Heart left ventricle (tissue), 16 donors: ENCODE measurements at regions not wholly inside any gene's neighbourhood (a gene's known extent, or its start where the extent isn't known, plus 50 kb on each side); places are given as distances from the start of the nearest gene placed in this dataset.

Experiments used
- ATAC-seq, 4 donors: fragments of 200-7000 bp; cut with Tn5 transposase; one replicate each; pipeline ENCODE4 v1.9.1; 2020 to 2022; ENCODE audit warnings: moderate library complexity in 4 of 4, mild to moderate bottlenecking in 3 of 4, moderate number of reproducible peaks in 1 of 4
- DNase-seq, 5 donors: peaks; one replicate each; pipeline ENCODE4 v3.0.0-alpha.2; 2020
- H3K27ac ChIP-seq, 12 donors: fragments of 200-600 bp; sonication (generic) in 4 of 12; one replicate each; pipeline versions ENCODE4 v1.5.0 to v1.8.0; 2016 to 2022; ENCODE audit warnings: mild to moderate bottlenecking in 2 of 12
- H3K27me3 ChIP-seq, 9 donors: fragments of 200-600 bp; sonication (generic) in 2 of 9; one replicate each; pipeline versions ENCODE4 v1.5.1 to v1.8.0; 2016 to 2022; ENCODE audit warnings: mild to moderate bottlenecking in 3 of 9
- H3K36me3 ChIP-seq, 9 donors: fragments of 200-600 bp; sonication (generic) in 2 of 9; one replicate each; pipeline versions ENCODE4 v1.5.0 to v1.8.0; 2018 to 2022; ENCODE audit warnings: mild to moderate bottlenecking in 2 of 9
- H3K4me1 ChIP-seq, 12 donors: fragments of 200-600 bp; sonication (generic) in 4 of 12; one replicate each; pipeline versions ENCODE4 v1.5.0 to v1.8.0; 2016 to 2022; ENCODE audit warnings: mild to moderate bottlenecking in 3 of 12
- H3K4me3 ChIP-seq, 12 donors: fragments of 200-600 bp; sonication (generic) in 4 of 12; one replicate each; pipeline versions ENCODE4 v1.5.0 to v1.8.0; 2017 to 2022; ENCODE audit warnings: mild to moderate bottlenecking in 9 of 12, moderate library complexity in 4 of 12
- H3K9me3 ChIP-seq, 12 donors: fragments of 200-600 bp; sonication (generic) in 4 of 12; one replicate each; pipeline versions ENCODE4 v1.5.0 to v1.8.0; 2016 to 2022; ENCODE audit warnings: mild to moderate bottlenecking in 1 of 12
- POLR2A ChIP-seq, 2 donors: fragments of 450-650 bp; IDR thresholded peaks; one replicate each; pipeline ENCODE4 v1.6.1; 2017; ENCODE audit warnings: antibody characterized with exemption in 2 of 2, mild to moderate bottlenecking in 2 of 2, moderate library complexity in 2 of 2
- WGBS, 4 donors: extraction: QIAGEN DNeasy Blood & Tissue Kit in 2 of 4; methylation state at CpG; one replicate each; pipeline versions ENCODE4 v1.1.5 to v1.1.7; 2013 to 2018; 5-methylcytosine and 5-hydroxymethylcytosine counted together
- intact Hi-C, 10 donors: fragments of 100-400 bp; cut with DNase I; formaldehyde crosslinking; loops; one replicate each; pipeline versions ENCODE4 v1.11.1 to v1.14.2; 2022
- TF ChIP-seq, protein P1 (sequence below), 12 donors: fragments of 200-600 bp; sonication (generic) in 4 of 12; IDR thresholded peaks; one replicate each; pipeline versions ENCODE4 v1.5.0 to v1.8.0; 2018 to 2022; ENCODE audit warnings: antibody characterized with exemption in 12 of 12, mild to moderate bottlenecking in 5 of 12
- donor health status: ischemic (EF 13 %, LVEDD 7.1; RV severe dilation, severe dysfunction).
- donor health status: healthy with polysubstance abuse.
- donor health status: DM: no; HTN: yes; CAD: no.
- donor health status: DM: no; HTN: no; CAD: no.
- donor health status: ischemic (EF 25% LVEDD 6.9; RV normal size, moderate dysfunction).
- donor health status: ischemic (EF 25% LVEDD 5.7; RV mildly dilated, moderate dysfunction).
- donor health status: healthy.
- donor health status: DM: yes; HTN: yes; CAD: no.
- donor health status: ischemic (EF 35%, LVEDD 5.7; RV mildly dilated, moderate dysfunction).
- donor health status: nonischemic (EF 11% LVEDD 7.7; RV severe dilation, severe dysfunction).
- donor health status: DM: yes; HTN: yes; CAD: no.
- donor health status: PGD.
- donor health status: ischemic (EF 29% LVEDD 5.4; RV normal size, mild dysfunction).
- donor health status: nonischemic (EF 23%, LVEDD 6.1; RV moderate dilation, normal function).

DNA sequence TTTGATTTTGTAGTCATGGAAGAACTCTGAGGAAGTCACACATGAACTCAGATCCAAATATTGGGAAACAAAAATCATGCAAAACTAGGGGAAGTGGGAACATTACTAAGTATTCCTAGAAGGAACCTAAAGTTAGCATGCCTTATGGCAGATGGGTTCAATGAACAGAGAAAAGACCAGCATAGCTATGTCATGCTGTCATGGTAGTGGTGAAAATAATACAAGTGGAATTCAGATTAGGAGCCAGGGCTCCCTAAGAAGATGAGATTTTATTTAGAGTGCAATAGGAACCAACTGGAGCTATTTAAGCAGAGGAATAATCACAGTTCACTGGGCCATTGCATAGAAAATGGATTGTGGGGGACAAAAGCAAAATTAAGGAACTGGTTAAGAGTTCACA, 134.0 kb downstream of the DIO2 start:
- no peak for ATAC-seq
- Histone ChIP-seq H3K27ac (no peak overlapping the region), H3K36me3 (no peaks in the 10 kb centered on the region), H3K9me3 (peaks cover 0 to 18% (median 3%) of the 10 kb centered on the region in 12 donors), H3K4me3 (no peak overlapping the region), H3K4me1 (no peaks in the 10 kb centered on the region), H3K27me3 (no peaks in the 10 kb centered on the region)
- intact Hi-C loops = no loop called here
- no peak for DNase-seq
- TF ChIP-seq, protein P1, sequence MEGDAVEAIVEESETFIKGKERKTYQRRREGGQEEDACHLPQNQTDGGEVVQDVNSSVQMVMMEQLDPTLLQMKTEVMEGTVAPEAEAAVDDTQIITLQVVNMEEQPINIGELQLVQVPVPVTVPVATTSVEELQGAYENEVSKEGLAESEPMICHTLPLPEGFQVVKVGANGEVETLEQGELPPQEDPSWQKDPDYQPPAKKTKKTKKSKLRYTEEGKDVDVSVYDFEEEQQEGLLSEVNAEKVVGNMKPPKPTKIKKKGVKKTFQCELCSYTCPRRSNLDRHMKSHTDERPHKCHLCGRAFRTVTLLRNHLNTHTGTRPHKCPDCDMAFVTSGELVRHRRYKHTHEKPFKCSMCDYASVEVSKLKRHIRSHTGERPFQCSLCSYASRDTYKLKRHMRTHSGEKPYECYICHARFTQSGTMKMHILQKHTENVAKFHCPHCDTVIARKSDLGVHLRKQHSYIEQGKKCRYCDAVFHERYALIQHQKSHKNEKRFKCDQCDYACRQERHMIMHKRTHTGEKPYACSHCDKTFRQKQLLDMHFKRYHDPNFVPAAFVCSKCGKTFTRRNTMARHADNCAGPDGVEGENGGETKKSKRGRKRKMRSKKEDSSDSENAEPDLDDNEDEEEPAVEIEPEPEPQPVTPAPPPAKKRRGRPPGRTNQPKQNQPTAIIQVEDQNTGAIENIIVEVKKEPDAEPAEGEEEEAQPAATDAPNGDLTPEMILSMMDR (IDR thresholded peaks at IDR 0.05) = no peak
- no peak for TF ChIP-seq POLR2A (IDR thresholded peaks at IDR 0.05)

DNA sequence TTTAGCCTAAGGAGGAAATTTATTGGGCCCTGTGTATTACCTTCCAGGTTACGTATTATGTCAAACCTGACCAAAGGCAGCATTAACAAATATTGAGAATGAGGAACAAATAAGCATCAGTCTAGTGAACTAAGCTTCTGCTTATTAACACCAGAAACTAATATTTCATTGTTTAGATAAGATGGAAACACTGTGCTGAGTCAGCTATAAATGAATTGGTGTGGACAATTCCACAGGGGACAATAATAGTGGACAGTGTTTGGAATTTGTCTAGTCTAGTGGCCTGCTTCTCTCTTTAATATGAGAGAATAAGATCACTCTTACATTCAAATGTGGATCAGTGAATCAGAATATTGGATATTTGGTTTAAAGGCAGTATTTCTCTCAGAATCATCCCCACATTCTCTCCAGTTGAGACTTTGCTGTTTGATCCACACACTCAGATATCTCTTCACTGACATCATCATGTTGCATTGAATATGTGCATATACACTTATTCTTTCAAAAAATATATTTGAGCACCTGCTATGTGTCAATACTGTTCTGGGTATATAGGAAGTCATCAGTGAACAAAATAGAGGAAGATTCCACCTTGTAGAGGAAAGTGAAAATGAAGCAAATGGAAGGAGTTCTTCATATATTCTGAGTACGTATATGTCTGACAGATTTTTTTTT, 136.3 kb downstream of the DIO2 start:
- Histone ChIP-seq H3K4me1 (no peaks in the 10 kb centered on the region), H3K27ac (no peak overlapping the region), H3K27me3 (no peaks in the 10 kb centered on the region), H3K36me3 (no peaks in the 10 kb centered on the region), H3K9me3 (peaks cover 0 to 36% (median 9%) of the 10 kb centered on the region in 12 donors), H3K4me3 (no peak overlapping the region)
- no peak for TF ChIP-seq POLR2A (IDR thresholded peaks at IDR 0.05)
- TF ChIP-seq, protein P1 (IDR thresholded peaks at IDR 0.05) = no peak
- no peak for DNase-seq
- ATAC-seq = no peak
- intact Hi-C loops = no loop called here
- WGBS, 4 donors = 85 to 96% (median 93%) methylated on average over 2 of the region's 2 CpGs

DNA sequence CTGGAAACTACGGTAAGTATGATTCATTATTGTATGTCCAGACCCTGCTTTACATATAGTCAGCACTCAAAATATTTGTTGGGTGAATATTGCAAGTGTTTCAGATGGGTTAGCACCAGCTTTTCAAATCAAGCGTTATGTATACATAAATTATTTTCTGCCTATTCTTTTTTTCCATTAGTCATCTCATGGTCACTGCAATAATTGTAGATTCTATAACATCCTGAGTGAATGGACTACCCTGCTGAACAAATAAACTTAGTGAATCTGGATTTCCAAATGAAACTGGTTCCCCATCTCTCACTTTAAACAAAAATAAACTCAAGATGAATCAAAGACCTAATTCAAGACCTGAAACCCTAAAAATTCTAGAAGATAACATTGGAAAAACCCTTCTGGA, 152.3 kb downstream of the DIO2 start:
- WGBS, 4 donors = 91 to 95% (median 94%) methylated on average over 2 of the region's 2 CpGs
- H3K4me1 ChIP-seq = peaks cover 0 to 5% (median 0%) of the 10 kb centered on the region in 12 donors
- H3K4me3 ChIP-seq = no peak overlapping the region
- H3K27me3 ChIP-seq = no peaks in the 10 kb centered on the region
- ATAC-seq (no peak), DNase-seq (no peak)
- no peaks in the 10 kb centered on the region for H3K36me3 ChIP-seq
- no peak for TF ChIP-seq POLR2A (IDR thresholded peaks at IDR 0.05)
- TF ChIP-seq, protein P1 (IDR thresholded peaks at IDR 0.05) = no peak
- intact Hi-C loops = loop anchor here in 9 of 10 donors (5.0 to 10.0 kb wide), 6 partner anchors 153 to 793 kb away; partner anchors contain the start of gene DIO2 (in 1 of the 9)
- peaks cover 0 to 5% (median 0%) of the 10 kb centered on the region in 12 donors for H3K9me3 ChIP-seq
- no peak overlapping the region for H3K27ac ChIP-seq

DNA sequence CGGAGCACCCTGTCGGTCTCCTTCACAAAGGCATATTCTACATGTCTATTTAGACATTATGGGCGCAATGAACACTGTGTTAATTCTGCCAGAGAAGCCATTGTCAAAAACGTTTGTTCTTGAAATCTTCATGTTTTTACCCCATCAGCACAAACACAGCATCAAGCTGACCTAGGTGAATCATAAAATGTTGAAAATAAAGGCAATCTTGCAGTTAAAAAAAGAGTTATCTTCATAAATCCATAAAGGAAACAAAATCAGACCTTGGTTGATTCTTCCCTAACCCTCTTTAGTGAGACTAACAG, 154.9 kb downstream of the DIO2 start:
- peaks cover 0 to 15% (median 0%) of the 10 kb centered on the region in 12 donors for H3K9me3 ChIP-seq
- H3K4me1 ChIP-seq = peaks cover 0 to 5% (median 0%) of the 10 kb centered on the region in 12 donors
- WGBS, 4 donors = 26 to 39% (median 29%) methylated on average over 4 of the region's 4 CpGs
- no peaks in the 10 kb centered on the region for H3K27me3 ChIP-seq
- no peak overlapping the region for H3K27ac ChIP-seq
- TF ChIP-seq, protein P1 (IDR thresholded peaks at IDR 0.05) = peak in 2 of 12 donors; percentile 1 to 6
- TF ChIP-seq POLR2A (IDR thresholded peaks at IDR 0.05) = no peak
- DNase-seq (no peak), ATAC-seq (no peak)
- intact Hi-C loops = loop anchor here in 9 of 10 donors (5.0 to 10.0 kb wide), 6 partner anchors 156 to 796 kb away; partner anchors contain the start of gene DIO2 (in 1 of the 9)
- H3K36me3 ChIP-seq = no peaks in the 10 kb centered on the region
- no peak overlapping the region for H3K4me3 ChIP-seq
